IMR-90 (cell line): ENCODE measurements at regions not wholly inside any gene's neighbourhood (a gene's known extent, or its start where the extent isn't known, plus 50 kb on each side); places are given as distances from the start of the nearest gene placed in this dataset.

Experiments
- ATAC-seq: fragments of 200-7000 bp; cut with Tn5 transposase; 2 replicates; pipeline ENCODE4 v1.9.1; 2020; ENCODE audit warnings: low read depth, mild to moderate bottlenecking, moderate library complexity
- BruUV-seq: library from RNA; stranded (reverse); fragments of 400-500 nt; replicated peaks from 2 replicates; lab custom pipeline; 2021; lab: Mats Ljungman, UMichigan
- CTCF ChIA-PET: fragments of 300-600 bp; formaldehyde crosslinking; extraction: SDS; loops from one replicate; lab custom pipeline; 2021; ENCODE audit warnings: antibody characterized with exemption; lab: Yijun Ruan, JAX
- POLR2A ChIA-PET: fragments of 300-600 bp; sonication (Branson Sonifier 250); formaldehyde crosslinking; loops from one replicate; lab custom pipeline; 2022; ENCODE audit warnings: antibody characterized with exemption; ENCODE audit not compliant: unreplicated experiment; lab: Charles Lee
- DNase-seq: peaks from one replicate; pipeline ENCODE4 v3.0.0; 2013
- H2AFZ ChIP-seq: replicated peaks from 2 replicates; pipeline ENCODE3; 2013; ENCODE audit warnings: low read length, mild to moderate bottlenecking; ENCODE audit not compliant: poor library complexity
- H2AK5ac ChIP-seq: 2 replicates; pipeline ENCODE4 v1.6.1; 2013; ENCODE audit warnings: low read depth, low read length, inconsistent platforms
- H2AK9ac ChIP-seq: replicated peaks from 2 replicates; pipeline ENCODE3; 2013; ENCODE audit warnings: mild to moderate bottlenecking, low read depth, low read length, moderate library complexity; ENCODE audit not compliant: poor library complexity
- H2BK120ac ChIP-seq: 2 replicates; pipeline ENCODE4 v1.6.1; 2013; ENCODE audit warnings: low read depth, low read length, inconsistent platforms
- H2BK15ac ChIP-seq: 3 replicates; pipeline ENCODE4 v1.6.1; 2013; ENCODE audit warnings: low read depth, low read length, inconsistent platforms
- H2BK20ac ChIP-seq: 2 replicates; pipeline ENCODE4 v1.6.1; 2013; ENCODE audit warnings: low read depth, mild to moderate bottlenecking, inconsistent platforms, low read length, moderate library complexity
- H2BK5ac ChIP-seq: 2 replicates; pipeline ENCODE4 v1.6.1; 2013; ENCODE audit warnings: mild to moderate bottlenecking, low read depth, low read length, inconsistent platforms; ENCODE audit not compliant: poor library complexity, severe bottlenecking
- H3K14ac ChIP-seq: replicated peaks from 2 replicates; pipeline ENCODE4 v1.6.1; 2013; ENCODE audit warnings: low read depth, low read length, inconsistent platforms
- H3K18ac ChIP-seq: 2 replicates; pipeline ENCODE4 v1.6.1; 2013; ENCODE audit warnings: low read depth, low read length, control low read depth
- H3K23ac ChIP-seq: 2 replicates; pipeline ENCODE4 v1.6.1; 2013; ENCODE audit warnings: low read depth, low read length, inconsistent platforms
- H3K27ac ChIP-seq: 2 replicates; pipeline ENCODE4 v1.5.1; 2013; ENCODE audit warnings: mild to moderate bottlenecking, control low read depth, low read length; ENCODE audit not compliant: insufficient read depth
- H3K27me3 ChIP-seq: 2 replicates; pipeline ENCODE4 v1.6.1; 2013; ENCODE audit warnings: low read length; ENCODE audit not compliant: control insufficient read depth, insufficient read depth
- H3K36me3 ChIP-seq: 2 replicates; pipeline ENCODE4 v1.6.1; 2013; ENCODE audit warnings: low read length, mixed read lengths; ENCODE audit not compliant: control insufficient read depth, insufficient read depth
- H3K4ac ChIP-seq: 2 replicates; pipeline ENCODE4 v1.6.1; 2013; ENCODE audit warnings: low read depth, low read length, inconsistent platforms
- H3K4me1 ChIP-seq: 2 replicates; pipeline ENCODE4 v1.6.1; 2013; ENCODE audit warnings: low read length, mixed read lengths; ENCODE audit not compliant: control insufficient read depth, insufficient read depth
- H3K4me2 ChIP-seq: 2 replicates; pipeline ENCODE4 v1.6.1; 2013; ENCODE audit warnings: low read depth, mild to moderate bottlenecking, control low read depth, low read length, moderate library complexity
- H3K4me3 ChIP-seq: 2 replicates; pipeline ENCODE4 v1.5.1; 2013; ENCODE audit warnings: low read depth, mild to moderate bottlenecking, control low read depth, low read length, moderate library complexity; ENCODE audit not compliant: insufficient read depth
- H3K56ac ChIP-seq: 2 replicates; pipeline ENCODE4 v1.6.1; 2013; ENCODE audit warnings: low read length, inconsistent platforms; ENCODE audit not compliant: insufficient read depth; ENCODE audit errors: extremely low read depth
- H3K79me1 ChIP-seq, 2 experiments: 2 replicates each; pipeline ENCODE4 v1.6.1; 2013; ENCODE audit warnings: low read length in 2 of 2, inconsistent platforms in 1 of 2, low read depth in 1 of 2
- H3K9ac ChIP-seq: 2 replicates; pipeline ENCODE4 v1.6.1; 2013; ENCODE audit warnings: low read depth, low read length, control low read depth
- H3K9me1 ChIP-seq: 2 replicates; pipeline ENCODE4 v1.6.1; 2013; ENCODE audit warnings: low read length, inconsistent platforms; ENCODE audit not compliant: insufficient read depth
- H3K9me3 ChIP-seq: 2 replicates; pipeline ENCODE4 v1.6.1; 2013; ENCODE audit warnings: low read length; ENCODE audit not compliant: control insufficient read depth, insufficient read depth
- H4K20me1 ChIP-seq: 2 replicates; pipeline ENCODE4 v1.6.1; 2013; ENCODE audit warnings: low read length, inconsistent platforms; ENCODE audit not compliant: insufficient read depth
- H4K5ac ChIP-seq: 2 replicates; pipeline ENCODE4 v1.6.1; 2013; ENCODE audit warnings: mild to moderate bottlenecking, low read depth, low read length, control low read depth
- H4K8ac ChIP-seq, 2 experiments: 2 replicates each; pipeline ENCODE4 v1.6.1; 2013; ENCODE audit warnings: low read depth in 2 of 2, low read length in 2 of 2, control low read depth in 1 of 2, inconsistent platforms in 1 of 2
- H4K91ac ChIP-seq: 2 replicates; pipeline ENCODE4 v1.6.1; 2013; ENCODE audit warnings: low read depth, low read length, inconsistent platforms; ENCODE audit not compliant: insufficient read depth
- BHLHE40 ChIP-seq: fragments of 150-350 bp; IDR thresholded peaks from 2 replicates; pipeline ENCODE4 v1.6.1; 2016; ENCODE audit warnings: mild to moderate bottlenecking, low read depth, low read length
- CEBPB ChIP-seq: IDR thresholded peaks from 2 replicates; pipeline ENCODE4 v1.6.1; 2012; ENCODE audit warnings: low read depth, low read length, improper control_type of control experiment
- CHD1 ChIP-seq: IDR thresholded peaks from 2 replicates; pipeline ENCODE4 v1.6.1; 2012; ENCODE audit warnings: low read depth, low read length, improper control_type of control experiment
- FOS ChIP-seq: fragments of 150-350 bp; IDR thresholded peaks from 2 replicates; pipeline ENCODE4 v1.6.1; 2016; ENCODE audit warnings: low read depth, low read length
- MAFK ChIP-seq: IDR thresholded peaks from 2 replicates; pipeline ENCODE4 v1.6.1; 2012; ENCODE audit warnings: low read depth, low read length, improper control_type of control experiment
- MAZ ChIP-seq: IDR thresholded peaks from 2 replicates; pipeline ENCODE4 v1.6.1; 2012; ENCODE audit warnings: low read depth, mild to moderate bottlenecking, low read length, improper control_type of control experiment, moderate library complexity, borderline replicate concordance
- MXI1 ChIP-seq: IDR thresholded peaks from 2 replicates; pipeline ENCODE4 v1.6.1; 2012; ENCODE audit warnings: low read depth, mild to moderate bottlenecking, low read length, moderate library complexity, borderline replicate concordance
- NFE2L2 ChIP-seq: fragments of 150-350 bp; IDR thresholded peaks from 2 replicates; pipeline ENCODE4 v1.6.1; 2016; ENCODE audit warnings: low read depth, mild to moderate bottlenecking, low read length
- RAD21 ChIP-seq: IDR thresholded peaks from 2 replicates; pipeline ENCODE4 v1.6.1; 2012; ENCODE audit warnings: low read length, improper control_type of control experiment
- RCOR1 ChIP-seq: IDR thresholded peaks from 2 replicates; pipeline ENCODE4 v1.6.1; 2012; ENCODE audit warnings: mild to moderate bottlenecking, low read length, improper control_type of control experiment; ENCODE audit not compliant: insufficient replicate concordance
- RFX5 ChIP-seq: IDR thresholded peaks from 2 replicates; pipeline ENCODE4 v1.8.0; 2012; ENCODE audit warnings: low read depth, mild to moderate bottlenecking, low read length, moderate library complexity
- SMC3 ChIP-seq: fragments of 150-350 bp; IDR thresholded peaks from 2 replicates; pipeline ENCODE4 v1.6.1; 2016; ENCODE audit warnings: low read depth, mild to moderate bottlenecking, antibody characterized with exemption, low read length, moderate library complexity
- WGBS, 2 experiments: methylation state at CpG; one replicate each; pipeline versions ENCODE4 v1.1.5 to v1.1.7; 2013; ENCODE audit warnings: missing lambda C conversion rate in 2 of 2; ENCODE audit not compliant: insufficient read length in 1 of 2; ENCODE audit errors: extremely low coverage in 2 of 2; 5-methylcytosine and 5-hydroxymethylcytosine counted together
- dilution Hi-C: fragments of 300-500 bp; cut with HindIII; formaldehyde crosslinking; loops from one replicate; pipeline ENCODE4 v1.14.3; 2018; ENCODE audit warnings: low sequenced_read_pairs; ENCODE audit not compliant: unreplicated experiment
- in situ Hi-C: fragments of 300-500 bp; cut with MboI; formaldehyde crosslinking; loops from 3 replicates; pipeline ENCODE4 v1.14.3; 2019; ENCODE audit warnings: low sequenced_read_pairs, inconsistent platforms, mixed read lengths
- intact Hi-C: fragments of 100-400 bp; cut with micrococcal nuclease; formaldehyde crosslinking; loops from 2 replicates; pipeline ENCODE4 v1.10.0; 2022
- TF ChIP-seq, protein P1 (sequence below): fragments of 150-350 bp; IDR thresholded peaks from 2 replicates; pipeline ENCODE4 v1.6.1; 2016; ENCODE audit warnings: low read depth, mild to moderate bottlenecking, low read length, moderate library complexity, borderline replicate concordance
- TF ChIP-seq, protein P2 (sequence below): fragments of 150-350 bp; IDR thresholded peaks from 2 replicates; pipeline ENCODE4 v1.6.1; 2017; ENCODE audit warnings: mild to moderate bottlenecking, antibody characterized with exemption, low read length, low read depth

- DNase-seq = no peak
- no CpG with 5 or more reads among the region's 9 CpGs for WGBS, 2 experiments
- no peak overlapping the region for H4K8ac ChIP-seq
- no peak overlapping the region for H2BK20ac ChIP-seq
- H3K27me3 ChIP-seq = no peaks in the 10 kb centered on the region
- H3K4me2 ChIP-seq = no peak overlapping the region
- no peak overlapping the region for H3K14ac ChIP-seq
- H4K5ac ChIP-seq = no peak overlapping the region
- no peak overlapping the region for H3K23ac ChIP-seq
- no peak overlapping the region for H3K4me3 ChIP-seq
- ATAC-seq = no peak
- no peak for TF ChIP-seq MAFK
- TF ChIP-seq, protein P1, sequence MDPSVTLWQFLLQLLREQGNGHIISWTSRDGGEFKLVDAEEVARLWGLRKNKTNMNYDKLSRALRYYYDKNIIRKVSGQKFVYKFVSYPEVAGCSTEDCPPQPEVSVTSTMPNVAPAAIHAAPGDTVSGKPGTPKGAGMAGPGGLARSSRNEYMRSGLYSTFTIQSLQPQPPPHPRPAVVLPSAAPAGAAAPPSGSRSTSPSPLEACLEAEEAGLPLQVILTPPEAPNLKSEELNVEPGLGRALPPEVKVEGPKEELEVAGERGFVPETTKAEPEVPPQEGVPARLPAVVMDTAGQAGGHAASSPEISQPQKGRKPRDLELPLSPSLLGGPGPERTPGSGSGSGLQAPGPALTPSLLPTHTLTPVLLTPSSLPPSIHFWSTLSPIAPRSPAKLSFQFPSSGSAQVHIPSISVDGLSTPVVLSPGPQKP = no peak
- no peak for TF ChIP-seq RCOR1
- TF ChIP-seq SMC3 = no peak
- no peak for TF ChIP-seq MXI1
- no peak for TF ChIP-seq NFE2L2
- no peak for TF ChIP-seq RFX5
- no peak for TF ChIP-seq MAZ
- TF ChIP-seq, protein P2, sequence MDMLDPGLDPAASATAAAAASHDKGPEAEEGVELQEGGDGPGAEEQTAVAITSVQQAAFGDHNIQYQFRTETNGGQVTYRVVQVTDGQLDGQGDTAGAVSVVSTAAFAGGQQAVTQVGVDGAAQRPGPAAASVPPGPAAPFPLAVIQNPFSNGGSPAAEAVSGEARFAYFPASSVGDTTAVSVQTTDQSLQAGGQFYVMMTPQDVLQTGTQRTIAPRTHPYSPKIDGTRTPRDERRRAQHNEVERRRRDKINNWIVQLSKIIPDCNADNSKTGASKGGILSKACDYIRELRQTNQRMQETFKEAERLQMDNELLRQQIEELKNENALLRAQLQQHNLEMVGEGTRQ = no peak
- no peak for TF ChIP-seq CHD1
- TF ChIP-seq BHLHE40 = no peak
- TF ChIP-seq CEBPB = no peak
- TF ChIP-seq RAD21 = no peak
- no peak for TF ChIP-seq FOS
- ChIA-PET CTCF (no interaction called here), POLR2A (no interaction called here)
- no peak overlapping the region for H3K27ac ChIP-seq
- no peak overlapping the region for H2BK5ac ChIP-seq
- H3K56ac ChIP-seq = no peak overlapping the region
- H2BK15ac ChIP-seq = no peak overlapping the region
- in situ Hi-C loops (no loop called here), intact Hi-C loops (no loop called here), dilution Hi-C loops (no loop called here)
- H3K36me3 ChIP-seq = no peaks in the 10 kb centered on the region
- no peaks in the 10 kb centered on the region for H4K20me1 ChIP-seq
- H2AFZ ChIP-seq = no peak overlapping the region
- peaks cover 29% of the 10 kb centered on the region for H3K9me3 ChIP-seq
- H2BK120ac ChIP-seq = no peak overlapping the region
- H3K18ac ChIP-seq = no peak overlapping the region
- no peaks in the 10 kb centered on the region for H3K4me1 ChIP-seq
- BruUV-seq = no TSS peak
- H2AK5ac ChIP-seq = no peak overlapping the region
- H3K79me1 ChIP-seq = no peaks in the 10 kb centered on the region
- no peak overlapping the region for H4K91ac ChIP-seq
- no peak overlapping the region for H2AK9ac ChIP-seq
- no peaks in the 10 kb centered on the region for H3K9me1 ChIP-seq
- no peak overlapping the region for H3K4ac ChIP-seq
- no peak overlapping the region for H3K9ac ChIP-seq
Measured at GRCh38 chr5:2496126-2496525, 255.4 kb downstream of the IRX2 start.
